T-helper 22 cell (primary cell): ENCODE measurements at regions not wholly inside any gene's neighbourhood (a gene's known extent, or its start where the extent isn't known, plus 50 kb on each side); places are given as distances from the start of the nearest gene placed in this dataset.

ENCODE experiments used
- DNase-seq: peaks from one replicate; pipeline ENCODE4 v3.0.0-alpha.2; 2020; ENCODE audit warnings: low read depth

DNA sequence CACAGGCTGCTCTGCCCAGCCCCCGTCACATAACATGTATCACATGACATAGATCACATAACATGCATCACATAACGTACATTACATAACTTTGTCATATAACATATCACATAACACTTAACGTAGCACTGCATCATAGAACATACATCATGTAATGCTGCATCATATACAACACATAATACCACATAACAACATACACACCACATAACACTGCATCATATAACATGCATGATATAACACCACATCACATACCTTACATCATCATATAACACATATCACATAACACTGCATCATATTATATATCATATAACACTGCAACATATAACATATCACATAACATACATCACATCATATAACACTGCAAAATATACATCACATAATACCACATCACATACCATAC is 83.8 kb downstream of the AXIN2 start:
- DNase-seq: no peak

DNA sequence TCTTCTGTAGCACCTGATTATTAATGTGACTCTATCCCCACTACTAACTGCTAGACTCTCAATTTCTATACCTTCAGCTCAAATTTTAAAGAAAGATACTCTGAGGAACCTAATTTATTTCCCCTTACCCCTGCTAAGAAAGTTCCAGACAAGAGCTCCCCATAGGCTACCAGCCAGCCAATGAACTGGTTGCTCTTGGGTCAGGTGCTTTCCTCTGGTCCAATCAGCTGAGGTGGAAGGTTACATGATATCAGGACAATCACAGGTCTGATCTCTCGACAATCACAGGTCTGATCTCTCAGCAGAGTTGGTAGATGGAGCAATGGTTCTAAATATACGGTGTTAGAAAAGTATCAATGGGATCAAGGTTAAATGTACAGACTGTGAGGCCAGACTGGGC is 86.8 kb downstream of the AXIN2 start:
- DNase-seq: no peak

DNA sequence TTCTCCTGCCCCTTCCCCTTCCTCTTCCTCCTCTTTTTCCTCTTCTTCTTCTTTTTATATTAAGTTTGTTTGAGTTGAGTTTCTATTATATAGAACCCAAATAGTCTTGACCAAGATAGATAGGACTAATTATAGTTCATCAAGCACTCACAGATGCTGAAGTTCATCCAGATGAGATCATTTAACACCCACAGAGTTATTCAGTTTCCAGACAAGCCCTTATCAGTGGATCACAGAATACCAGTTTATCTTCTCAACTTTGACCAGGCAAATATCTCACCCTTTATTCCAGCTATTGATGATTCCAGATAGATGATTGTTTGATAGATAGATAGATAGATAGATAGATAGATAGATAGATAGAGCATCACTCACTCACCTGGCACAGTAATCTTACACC is 87.5 kb downstream of the AXIN2 start:
- DNase-seq: no peak

DNA sequence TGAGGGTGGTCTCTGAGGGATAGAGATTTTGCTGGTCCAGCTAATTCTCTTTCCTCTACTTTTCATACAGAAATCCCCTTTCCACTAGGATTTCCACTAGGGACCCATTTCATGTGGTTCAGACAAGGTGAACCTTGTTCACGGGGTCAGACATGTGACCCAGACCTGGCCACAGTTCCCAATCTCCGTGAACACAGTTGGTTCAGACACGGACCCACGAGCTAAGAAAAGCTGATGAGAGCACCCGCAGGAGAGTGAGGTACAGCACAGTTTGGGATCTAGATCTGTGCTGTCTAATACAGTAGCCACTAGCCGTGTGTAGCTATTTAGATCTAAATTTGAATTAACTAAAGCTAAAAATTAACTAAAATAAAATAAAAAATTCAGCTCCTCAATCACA is 88.1 kb downstream of the AXIN2 start:
- no peak for DNase-seq

- DNase-seq: no peak
Measured at GRCh38 chr17:65472666-65473309, 88.7 kb downstream of the AXIN2 start.

DNA sequence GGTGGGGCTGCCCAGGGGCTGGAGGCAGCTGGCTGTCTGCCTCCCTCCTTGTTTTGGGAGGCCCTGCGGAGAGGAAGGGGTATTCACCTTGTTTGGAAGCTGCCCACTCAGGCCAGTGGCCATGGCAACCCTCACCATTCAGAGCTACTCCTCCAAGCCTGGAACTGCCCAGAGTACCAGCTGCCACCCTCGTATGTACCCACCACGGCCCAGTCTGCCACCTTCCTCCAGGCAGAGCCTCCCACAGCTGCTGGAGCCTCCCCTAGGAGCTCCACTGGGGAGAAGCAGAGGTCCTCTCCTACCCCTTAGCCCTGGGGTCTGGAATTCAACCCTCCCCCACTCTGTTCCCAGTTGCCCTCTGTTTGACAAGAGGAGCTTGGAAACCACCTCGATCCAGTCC is 90.7 kb downstream of the AXIN2 start:
- DNase-seq: no peak

DNA sequence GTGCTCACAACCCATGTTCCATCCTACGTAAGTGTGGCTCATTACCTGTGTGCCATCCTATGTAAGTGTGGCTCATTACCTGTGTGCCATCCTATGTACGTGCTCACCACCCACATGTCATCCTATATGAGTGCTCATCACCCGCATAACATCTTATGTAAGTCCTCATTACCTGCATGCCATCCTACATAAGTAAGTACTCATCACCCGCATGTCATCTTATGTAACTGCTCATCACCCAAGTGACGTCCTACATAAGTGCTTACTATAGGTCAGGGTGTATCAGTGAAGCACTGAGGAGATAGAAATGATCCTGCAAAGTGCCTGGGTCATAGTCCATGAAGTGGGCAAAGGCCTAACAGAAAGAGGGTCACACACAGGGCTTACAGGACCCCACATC is 93.1 kb downstream of the AXIN2 start:
- no peak for DNase-seq

- DNase-seq: no peak
Measured at GRCh38 chr17:65467156-65467555, 94.3 kb downstream of the AXIN2 start.

- DNase-seq: no peak
Measured at GRCh38 chr17:65466547-65466946, 94.9 kb downstream of the AXIN2 start.

GRCh38 chr17:65463242-65463641 is 98.2 kb downstream of the AXIN2 start:
- no peak for DNase-seq

DNA sequence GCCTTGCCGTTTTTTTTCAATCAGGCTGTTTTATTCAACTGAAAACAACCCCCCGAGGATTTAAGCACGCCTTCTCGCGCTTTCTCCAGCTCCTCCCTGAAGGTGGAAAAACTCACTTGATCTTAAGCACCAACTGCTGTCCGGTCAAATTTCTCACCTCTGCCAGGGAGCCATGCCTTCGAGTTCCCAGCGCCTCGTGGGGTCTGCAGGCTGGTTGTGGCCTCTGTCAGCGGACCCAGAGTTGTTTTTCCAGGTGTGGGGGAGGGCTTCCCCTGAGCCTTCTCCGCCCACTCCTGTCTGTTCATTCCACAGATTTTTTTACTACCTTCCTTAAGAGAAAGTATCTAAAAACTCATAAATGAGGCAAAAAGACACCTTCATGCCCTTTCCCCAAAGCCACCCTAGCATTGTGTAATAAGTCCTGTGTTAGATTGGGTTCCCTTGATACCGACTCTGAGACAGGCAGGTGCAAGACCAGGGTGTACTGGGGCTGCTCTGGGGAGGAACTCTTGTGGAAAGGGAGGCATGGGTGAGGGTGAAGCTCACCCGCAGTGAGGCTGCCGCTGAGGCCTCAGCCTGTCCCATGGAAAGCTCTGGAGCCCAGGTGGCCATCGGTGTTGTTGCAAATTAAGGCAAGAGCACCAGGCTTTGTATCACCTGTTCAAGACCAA is 101.6 kb downstream of the AXIN2 start:
- no peak for DNase-seq

- DNase-seq: no peak
Measured at GRCh38 chr17:65457635-65458257, 103.7 kb downstream of the AXIN2 start.

GRCh38 chr17:65457183-65457582 is 104.3 kb downstream of the AXIN2 start:
- DNase-seq: no peak

GRCh38 chr17:65456368-65457151 is 104.9 kb downstream of the AXIN2 start:
- no peak for DNase-seq

DNA sequence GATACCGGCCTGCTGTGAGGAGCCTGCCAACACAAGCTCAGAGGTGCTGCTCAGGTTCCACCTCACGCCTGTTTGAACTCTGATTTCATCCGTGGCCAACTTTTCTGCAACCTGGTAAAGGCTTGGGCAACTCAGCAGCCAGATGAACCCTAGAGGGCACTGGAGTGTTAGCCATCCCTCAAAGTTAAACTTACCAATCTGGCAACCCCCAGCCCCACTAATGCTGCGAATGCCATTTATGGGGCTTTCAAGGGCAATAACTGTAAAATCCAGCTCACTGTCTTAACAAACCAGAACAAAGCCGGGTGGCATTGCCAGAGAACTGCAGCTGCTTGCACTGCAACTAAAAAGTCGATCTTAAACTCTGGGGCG is 105.5 kb downstream of the AXIN2 start:
- no peak for DNase-seq

- no peak for DNase-seq
Measured at GRCh38 chr17:65455154-65455971, 106.1 kb downstream of the AXIN2 start.

DNA sequence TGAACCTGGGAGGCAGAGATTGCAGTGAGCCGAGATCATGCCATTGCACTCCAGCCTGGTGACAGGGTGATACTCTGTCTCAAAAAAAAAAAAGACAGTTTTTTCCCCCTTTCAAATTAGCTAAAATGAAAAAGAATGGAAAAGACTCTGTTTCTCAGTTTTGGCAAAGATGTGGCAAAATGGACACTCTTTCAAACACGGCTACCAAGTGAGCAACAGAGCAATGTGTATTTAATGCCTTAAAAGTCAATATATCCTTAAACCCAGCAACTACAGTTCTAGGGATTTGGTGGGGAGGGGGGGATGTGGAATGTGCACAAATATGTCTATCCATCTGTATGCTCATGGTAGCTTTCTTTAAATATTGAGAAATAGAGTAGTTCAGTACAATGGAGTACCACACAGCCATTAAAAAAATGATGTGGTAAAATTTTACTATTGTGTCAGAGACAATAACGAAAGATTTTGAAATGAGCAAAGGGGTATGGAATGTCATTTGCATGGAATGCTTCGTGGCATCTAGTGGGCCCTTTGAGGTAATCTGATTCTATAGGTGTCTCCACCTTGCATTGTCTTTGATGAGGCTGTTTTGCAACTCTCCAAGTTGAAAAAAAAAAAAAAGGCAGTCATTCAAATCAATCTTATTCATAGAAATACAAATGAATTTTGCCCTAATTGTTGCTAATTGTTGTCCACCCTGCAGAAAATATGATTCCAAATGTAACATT is 108.1 kb downstream of the AXIN2 start:
- DNase-seq: no peak

DNA sequence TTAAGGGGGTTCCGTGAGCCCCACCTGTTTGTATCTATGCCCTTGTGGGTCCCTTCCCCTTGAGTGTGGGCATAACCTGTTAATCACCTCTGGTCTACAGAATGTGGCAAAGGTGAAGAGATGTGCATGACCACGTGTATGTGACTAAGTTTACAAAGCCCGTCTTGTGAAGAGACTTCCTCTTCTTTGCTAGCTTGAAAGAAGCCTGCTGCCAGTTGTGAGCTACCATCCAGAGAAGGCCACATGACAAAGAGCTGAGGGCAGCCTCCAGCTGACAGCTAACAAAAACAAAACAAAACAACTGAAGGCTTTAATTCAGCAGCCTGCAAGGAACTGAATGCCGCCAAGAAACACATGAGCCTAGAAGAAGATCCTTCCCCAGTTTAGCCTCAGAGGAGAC is 112.0 kb downstream of the AXIN2 start:
- no peak for DNase-seq

DNA sequence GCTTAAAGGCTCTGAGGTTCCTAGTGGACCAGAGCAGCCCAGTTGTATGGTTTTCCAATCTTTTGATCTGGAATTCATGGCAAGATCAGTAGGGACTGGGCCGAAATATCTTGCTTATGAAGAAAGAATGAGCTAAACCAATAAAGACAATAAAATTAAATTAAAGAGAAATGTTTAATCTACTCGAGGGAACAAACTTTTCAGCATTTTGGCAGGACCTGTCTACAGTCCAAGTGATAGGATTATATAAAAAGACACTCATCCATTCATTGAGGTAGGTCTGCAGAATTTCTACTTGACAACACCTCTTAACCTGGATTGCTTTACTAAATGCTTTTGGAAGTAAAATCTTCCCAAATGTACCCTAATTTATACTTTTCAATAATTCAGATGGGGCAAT is 113.6 kb downstream of the AXIN2 start:
- no peak for DNase-seq

DNA sequence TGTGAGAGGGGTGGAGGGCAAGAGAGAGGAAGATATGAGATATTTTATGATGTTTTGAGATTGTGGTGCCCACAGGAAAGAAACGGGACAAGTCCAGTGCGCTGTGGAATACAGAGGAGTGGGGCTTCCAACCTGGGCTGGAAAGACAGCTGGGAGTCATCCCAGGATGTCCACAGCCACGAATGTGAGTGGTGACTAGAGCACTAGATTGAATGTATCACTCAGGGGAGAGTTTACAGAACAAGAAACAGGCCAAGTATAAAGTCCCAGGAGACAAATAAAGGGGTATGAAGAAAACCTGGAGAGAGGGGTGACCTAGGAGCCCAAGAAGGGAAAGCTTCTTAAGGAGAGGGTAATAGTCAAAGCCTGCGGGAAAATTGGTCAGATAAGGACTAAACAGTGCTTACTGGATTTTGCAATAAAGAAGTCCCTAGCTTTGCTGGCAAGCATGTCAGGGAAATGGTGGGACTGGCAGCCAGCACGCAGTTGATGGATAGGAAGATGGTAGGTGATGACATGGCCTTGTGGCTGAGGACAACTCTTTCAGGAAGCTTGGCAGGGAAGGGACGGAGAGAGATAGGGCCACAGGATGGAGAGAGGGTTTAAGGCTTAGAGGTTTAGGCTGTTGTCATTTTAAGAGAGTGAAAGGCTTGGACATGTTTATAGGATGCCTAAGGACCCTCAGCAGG is 114.5 kb downstream of the AXIN2 start:
- DNase-seq: no peak

DNA sequence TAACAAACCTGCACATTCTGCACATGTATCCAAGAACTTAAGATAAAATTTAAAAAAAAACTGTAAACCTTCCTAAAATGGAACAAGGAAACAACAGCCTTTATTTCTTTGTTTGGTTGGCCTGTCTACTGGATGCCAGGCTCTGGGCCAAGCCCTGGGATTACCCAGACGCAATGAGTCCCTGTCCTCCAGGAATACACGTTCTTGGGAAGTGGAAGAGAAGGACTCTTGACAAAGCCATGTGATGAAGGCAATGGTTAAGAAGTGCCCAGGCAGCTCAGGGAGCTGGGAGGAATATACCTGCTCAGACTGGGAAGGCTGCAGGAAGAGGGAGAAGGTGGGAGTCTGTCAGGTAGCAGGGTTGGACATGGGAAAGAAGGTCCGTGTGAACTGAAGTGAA is 115.4 kb downstream of the AXIN2 start:
- no peak for DNase-seq
